NCI-H2029 treated with DMSO at 0.1 percent for 48 hours (cell line): ENCODE measurements at regions not wholly inside any gene's neighbourhood (a gene's known extent, or its start where the extent isn't known, plus 50 kb on each side); places are given as distances from the start of the nearest gene placed in this dataset.

Source experiments
- DNase-seq: peaks from one replicate; lab custom pipeline; 2025; lab: John Stamatoyannopoulos, UW

GRCh38 chr5:128591598-128592455 lies 53.8 kb upstream of the FBN2 start:
- no peak for DNase-seq

- no peak for DNase-seq
These were observed 58.0 kb upstream of the FBN2 start for GRCh38 chr5:128596071-128596470.

DNA sequence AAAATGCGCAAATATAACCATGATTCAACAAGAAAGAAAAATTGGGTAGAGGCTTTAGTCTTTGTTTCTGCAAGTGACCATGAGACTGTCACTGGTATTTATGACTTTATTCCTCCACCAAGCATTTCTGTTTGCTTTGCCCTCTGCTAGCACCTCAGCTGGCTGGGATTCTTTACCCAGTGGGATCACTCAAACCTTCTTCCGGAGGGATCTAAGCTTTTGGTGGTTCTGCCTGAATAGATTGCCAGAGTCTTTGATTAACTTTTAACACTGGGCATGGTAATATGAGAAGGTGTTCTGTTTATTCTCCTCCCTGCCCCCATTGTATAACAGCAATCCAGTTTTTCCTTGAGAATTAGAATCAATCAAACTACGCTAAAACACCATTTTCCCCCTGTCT lies 59.1 kb upstream of the FBN2 start:
- no peak for DNase-seq

DNA sequence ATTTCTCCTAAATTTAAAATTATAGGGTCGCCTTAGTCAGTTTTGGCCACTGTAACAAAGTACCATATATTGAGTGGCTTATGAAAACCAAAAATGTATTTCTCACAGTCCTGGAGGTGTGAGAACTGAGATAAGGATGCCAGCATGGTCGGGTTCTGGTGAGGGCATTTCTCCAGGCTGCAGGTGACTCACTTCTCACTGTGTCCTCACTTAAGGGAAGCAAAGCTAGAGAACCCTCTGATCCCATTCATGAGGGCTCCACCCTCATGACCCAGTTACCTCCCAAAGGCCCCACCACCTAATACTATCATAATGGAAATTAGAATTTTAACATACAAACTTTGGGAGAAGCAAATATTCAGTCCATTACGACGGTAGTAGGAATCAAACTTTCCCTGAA lies 75.1 kb upstream of the FBN2 start:
- no peak for DNase-seq

DNA sequence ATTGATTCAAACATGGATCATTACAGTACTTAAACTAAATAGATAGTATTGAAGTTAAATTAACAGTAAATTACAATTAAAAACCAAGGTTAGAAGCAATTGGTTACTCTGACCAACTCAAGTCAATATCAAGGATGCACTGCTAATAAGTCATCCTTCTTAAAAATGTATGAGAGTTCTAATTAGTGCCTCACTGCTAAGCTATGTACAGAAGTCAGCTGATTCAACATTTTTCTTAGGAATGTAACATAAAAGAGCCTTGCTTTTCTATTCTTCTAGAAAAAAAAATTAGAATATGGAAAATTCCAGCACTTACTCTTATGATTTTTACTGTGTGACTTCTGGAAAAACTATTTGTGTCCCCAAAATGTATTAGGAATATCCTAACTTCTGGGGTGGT lies 75.7 kb upstream of the FBN2 start:
- no peak for DNase-seq

DNA sequence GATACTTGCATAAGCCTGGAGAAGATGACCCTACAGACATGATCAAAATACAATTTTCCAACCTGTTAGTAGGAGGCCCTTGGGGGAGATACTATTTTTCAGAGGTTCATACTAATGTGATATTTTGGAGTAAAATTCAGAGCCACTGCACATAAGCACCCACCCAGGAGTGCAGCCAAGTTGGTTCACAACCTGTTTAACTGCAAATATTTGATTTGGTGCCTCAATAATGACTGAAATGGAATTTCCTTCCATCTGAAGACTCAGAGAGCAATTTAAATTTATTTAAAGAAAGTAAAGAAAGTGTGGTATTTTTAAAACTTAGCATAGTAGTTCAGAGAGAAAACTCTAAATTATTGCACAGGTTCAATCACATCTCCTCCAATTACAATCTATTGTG lies 77.5 kb upstream of the FBN2 start:
- DNase-seq = no peak

DNA sequence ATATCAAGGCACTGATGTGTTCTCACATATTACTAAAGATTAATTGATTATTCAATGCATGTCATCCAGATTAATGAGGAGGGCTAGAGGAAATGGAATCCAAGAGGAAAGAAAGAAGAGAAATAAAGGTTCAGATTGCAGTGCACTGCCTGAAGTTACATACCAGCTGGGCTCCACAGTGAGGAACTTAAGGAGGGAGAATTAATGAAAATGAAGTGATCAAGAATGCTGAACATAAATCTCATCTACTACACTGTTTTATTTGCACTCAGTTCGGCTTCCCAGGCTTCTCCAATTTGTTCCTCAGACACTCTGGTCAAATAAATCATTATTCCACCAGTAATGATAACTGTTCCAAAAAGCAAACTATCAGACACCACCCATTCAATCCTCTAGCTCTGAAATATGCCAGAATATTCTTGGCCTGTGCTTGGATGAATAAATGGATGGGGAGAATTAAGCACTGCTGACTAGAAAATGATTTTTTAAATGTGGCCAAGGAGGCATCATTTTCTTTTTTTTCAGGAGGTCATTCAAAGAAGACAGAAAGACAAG lies 88.6 kb upstream of the FBN2 start:
- no peak for DNase-seq

DNA sequence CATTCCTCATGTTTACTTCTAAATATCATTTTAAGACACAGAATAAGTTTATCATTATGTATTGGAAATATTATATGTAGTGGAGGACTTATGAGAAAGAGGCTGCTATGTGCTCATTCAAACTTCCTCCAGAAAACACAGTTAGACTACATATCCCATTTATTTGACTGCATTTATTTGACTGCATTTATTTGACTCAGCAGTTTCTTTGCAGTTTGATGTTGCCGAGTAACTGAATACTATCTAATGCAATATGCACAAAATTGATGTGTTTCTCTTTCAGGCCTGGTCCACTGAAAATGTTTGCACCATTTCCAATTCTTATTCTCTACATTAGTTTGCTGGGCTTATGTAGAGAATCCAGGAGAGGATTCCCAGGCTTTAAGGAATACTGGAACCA lies 89.9 kb upstream of the FBN2 start:
- DNase-seq = no peak

- DNase-seq = no peak
These were observed 91.1 kb upstream of the FBN2 start for GRCh38 chr5:128629157-128629556.

DNA sequence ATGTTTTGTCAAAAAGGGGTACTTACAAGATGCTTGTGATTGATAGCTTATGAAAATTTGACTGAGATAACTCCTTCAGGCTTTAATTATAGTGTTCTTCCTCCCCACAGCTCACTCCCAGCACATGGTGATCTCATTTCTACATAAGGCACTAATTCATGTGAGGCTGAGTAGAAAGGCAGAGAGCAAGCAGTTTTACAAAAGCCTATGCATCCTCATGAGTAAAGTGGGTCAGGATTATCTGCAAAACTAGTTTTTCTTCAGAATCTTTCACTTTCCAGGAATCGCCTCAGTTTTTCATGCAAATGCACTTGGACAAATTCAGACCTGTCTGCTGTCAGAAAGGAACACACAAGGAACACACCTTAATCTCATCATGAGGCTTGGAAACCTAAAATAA lies 92.1 kb upstream of the FBN2 start:
- no peak for DNase-seq

DNA sequence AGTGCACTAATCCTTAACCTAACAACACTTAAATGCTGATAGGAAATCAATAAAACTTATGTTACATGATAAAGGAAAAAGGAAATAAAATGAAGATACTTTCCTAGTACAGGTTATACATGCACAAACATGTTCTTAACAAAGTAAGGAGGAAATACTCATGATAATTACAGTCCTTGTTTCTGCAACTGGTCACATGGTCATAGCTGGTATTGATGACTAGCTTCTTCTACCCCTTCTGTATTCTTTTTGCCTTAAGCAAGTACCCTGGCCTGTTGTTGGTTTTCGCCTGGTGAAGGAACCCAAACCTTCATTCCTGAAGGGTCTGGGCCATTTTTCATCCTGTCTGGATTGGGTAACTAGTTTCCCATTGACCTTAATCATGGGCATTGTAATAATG lies 93.7 kb upstream of the FBN2 start:
- no peak for DNase-seq

- no peak for DNase-seq
These were observed 94.2 kb upstream of the FBN2 start for GRCh38 chr5:128632264-128632663.

- no peak for DNase-seq
These were observed 95.9 kb upstream of the FBN2 start for GRCh38 chr5:128633901-128634300.

GRCh38 chr5:128635379-128635778 lies 97.3 kb upstream of the FBN2 start:
- DNase-seq = no peak

GRCh38 chr5:128636361-128636760 lies 98.3 kb upstream of the FBN2 start:
- DNase-seq = no peak

DNA sequence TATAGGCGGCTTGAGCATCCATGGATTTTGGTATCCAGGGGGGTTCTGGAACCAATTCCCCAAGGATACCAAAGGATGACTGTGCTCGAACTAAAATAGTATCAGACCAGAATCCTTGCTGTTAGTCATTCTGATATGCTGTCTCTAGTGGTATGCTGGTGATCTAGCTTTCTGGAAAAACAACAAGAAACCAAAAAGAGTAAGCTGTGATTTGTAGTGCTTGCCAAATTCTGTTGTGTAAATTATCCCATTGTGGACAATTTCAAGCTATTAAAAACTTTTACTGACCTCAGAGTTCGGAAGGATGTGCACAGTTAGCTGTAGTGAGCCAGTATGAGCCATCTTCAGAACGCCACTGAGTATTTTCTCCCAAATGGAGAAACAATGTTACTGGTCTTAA lies 99.0 kb upstream of the FBN2 start:
- no peak for DNase-seq

- DNase-seq = no peak
These were observed 103.8 kb upstream of the FBN2 start for GRCh38 chr5:128641861-128642260.

- DNase-seq = no peak
These were observed 106.8 kb upstream of the FBN2 start for GRCh38 chr5:128644863-128645262.

- no peak for DNase-seq
These were observed 107.5 kb upstream of the FBN2 start for GRCh38 chr5:128645581-128645980.

GRCh38 chr5:128646176-128646575 lies 108.1 kb upstream of the FBN2 start:
- no peak for DNase-seq

GRCh38 chr5:128649192-128649591 lies 111.1 kb upstream of the FBN2 start:
- DNase-seq = no peak

DNA sequence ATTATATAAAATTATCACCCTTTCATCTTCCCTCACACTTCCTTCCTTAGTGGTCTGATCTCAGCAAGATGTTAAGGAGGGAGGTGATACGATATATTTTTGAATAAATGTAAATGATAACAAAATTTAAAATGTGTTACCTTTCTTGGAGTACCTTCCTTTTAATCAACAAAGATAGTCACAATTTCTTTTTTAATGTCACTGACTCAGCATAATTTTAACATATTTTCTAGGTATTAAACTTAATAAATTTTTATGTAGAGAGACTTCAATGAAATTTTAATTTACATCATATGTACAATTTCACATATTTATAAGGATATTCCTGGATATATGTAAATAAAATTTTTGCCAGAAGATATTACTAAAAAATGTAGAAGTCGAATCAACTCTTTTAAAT lies 125.0 kb upstream of the FBN2 start:
- no peak for DNase-seq

DNA sequence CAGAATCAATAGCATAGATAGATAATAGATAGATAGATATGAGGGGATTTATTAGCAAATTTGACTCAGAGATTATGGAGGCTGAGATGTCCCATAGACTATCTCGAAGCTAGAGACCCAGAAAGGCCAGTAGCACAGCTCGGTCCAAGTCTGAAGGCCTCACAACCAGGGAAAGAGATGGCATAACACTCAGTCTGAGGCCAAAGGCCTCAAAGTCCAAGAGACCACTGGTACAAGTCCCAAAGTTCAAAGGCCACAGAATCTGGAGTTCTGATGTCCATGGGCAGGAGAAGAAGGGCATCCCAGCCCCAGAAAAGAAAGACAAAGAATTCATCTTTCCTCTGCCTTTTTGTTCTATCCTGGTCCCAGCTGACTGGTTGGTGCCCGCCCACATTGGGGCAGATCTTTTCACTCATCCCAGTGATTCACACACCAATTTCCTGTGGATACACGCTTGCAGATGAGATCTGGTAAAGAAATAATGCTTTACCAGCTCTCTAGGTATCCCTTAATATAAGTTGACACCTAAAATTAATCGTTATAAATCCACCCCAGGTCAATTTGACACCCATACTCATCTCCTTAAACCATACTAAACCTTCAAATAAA lies 127.8 kb upstream of the FBN2 start:
- no peak for DNase-seq

GRCh38 chr5:128667152-128667551 lies 129.1 kb upstream of the FBN2 start:
- DNase-seq = no peak
